Keratinocyte (primary cell): ENCODE measurements at regions not wholly inside any gene's neighbourhood (a gene's known extent, or its start where the extent isn't known, plus 50 kb on each side); places are given as distances from the start of the nearest gene placed in this dataset.

Experiments used
- DNase-seq: peaks from one replicate; pipeline ENCODE4 v3.0.0-alpha.2; 2011; ENCODE audit warnings: low read depth, missing footprints, low spot score
- FAIRE-seq: peaks from 2 replicates; lab custom pipeline; 2011; peaks lifted over from hg19 to GRCh38; lab: Jason Lieb, UNC
- H2AFZ ChIP-seq: 2 replicates; pipeline ENCODE4 v1.6.0; 2012; ENCODE audit warnings: low read length, control low read depth, inconsistent platforms; ENCODE audit not compliant: control insufficient read depth
- H3K27ac ChIP-seq: 2 replicates; pipeline ENCODE4 v1.5.1; 2011; ENCODE audit warnings: low read length; ENCODE audit not compliant: control insufficient read depth, insufficient read depth
- H3K27me3 ChIP-seq: 3 replicates; pipeline ENCODE4 v1.6.0; 2011; ENCODE audit warnings: low read length; ENCODE audit not compliant: control insufficient read depth, insufficient read depth; ENCODE audit errors: extremely low read depth
- H3K36me3 ChIP-seq, 2 experiments: 2 replicates in 1 of 2; 3 replicates in 1 of 2; pipeline ENCODE4 v1.5.1; 2011; ENCODE audit warnings: low read length in 2 of 2, mild to moderate bottlenecking in 1 of 2; ENCODE audit not compliant: control insufficient read depth in 2 of 2, insufficient read depth in 2 of 2; ENCODE audit errors: extremely low read depth in 1 of 2
- H3K4me1 ChIP-seq: 3 replicates; pipeline ENCODE4 v1.5.1; 2011; ENCODE audit warnings: low read length; ENCODE audit not compliant: control insufficient read depth, insufficient read depth; ENCODE audit errors: extremely low read depth
- H3K4me2 ChIP-seq: 3 replicates; pipeline ENCODE4 v1.6.0; 2011; ENCODE audit warnings: low read depth, low read length; ENCODE audit not compliant: control insufficient read depth, insufficient read depth; ENCODE audit errors: extremely low read depth
- H3K4me3 ChIP-seq, 3 experiments: fragments of 200-600 bp in 1 of 3; sonication (generic) in 1 of 3; 2 replicates in 2 of 3; 3 replicates in 1 of 3; pipeline ENCODE4 v1.5.1; 2011 to 2016; ENCODE audit warnings: low read length in 3 of 3, mild to moderate bottlenecking in 3 of 3, control low read depth in 2 of 3, inconsistent platforms in 1 of 3, low read depth in 1 of 3, mixed read lengths in 1 of 3, mixed run types in 1 of 3, moderate library complexity in 1 of 3; ENCODE audit not compliant: control insufficient read depth in 2 of 3, insufficient read depth in 2 of 3; ENCODE audit errors: extremely low read depth in 1 of 3
- H3K79me2 ChIP-seq: 2 replicates; pipeline ENCODE4 v1.6.0; 2012; ENCODE audit warnings: low read length; ENCODE audit not compliant: control insufficient read depth, insufficient read depth
- H3K9ac ChIP-seq: 3 replicates; pipeline ENCODE4 v1.6.0; 2011; ENCODE audit warnings: low read length; ENCODE audit not compliant: control insufficient read depth, insufficient read depth; ENCODE audit errors: extremely low read depth
- H3K9me1 ChIP-seq: 3 replicates; pipeline ENCODE4 v1.6.0; 2011; ENCODE audit warnings: low read length; ENCODE audit not compliant: control insufficient read depth, insufficient read depth; ENCODE audit errors: extremely low read depth
- H3K9me3 ChIP-seq: 2 replicates; pipeline ENCODE4 v1.5.1; 2012; ENCODE audit warnings: low read depth, low read length; ENCODE audit not compliant: control insufficient read depth
- H4K20me1 ChIP-seq: 3 replicates; pipeline ENCODE4 v1.6.0; 2011; ENCODE audit warnings: low read length; ENCODE audit not compliant: control insufficient read depth, insufficient read depth; ENCODE audit errors: extremely low read depth
- EZH2 ChIP-seq: IDR thresholded peaks from one replicate; pipeline ENCODE4 v1.6.1; 2012; ENCODE audit warnings: inconsistent platforms, mild to moderate bottlenecking, low read length, moderate library complexity
- dilution Hi-C: fragments of 300-500 bp; cut with MboI; formaldehyde crosslinking; loops from one replicate; pipeline ENCODE4 v1.7.0; 2020; ENCODE audit warnings: low sequenced_read_pairs; ENCODE audit not compliant: extremely low pct_ligation_motif_present
- TF ChIP-seq, protein P1 (sequence below), 3 experiments: IDR thresholded peaks in 1 of 3; conservative IDR thresholded peaks in 1 of 3; optimal IDR thresholded peaks in 1 of 3; 2 replicates in 2 of 3; 3 replicates in 1 of 3; pipeline versions ENCODE3 to v1.5.1; 2011; ENCODE audit warnings: low read length in 3 of 3, mild to moderate bottlenecking in 3 of 3, moderate library complexity in 2 of 3, control low read depth in 1 of 3, inconsistent platforms in 1 of 3; ENCODE audit not compliant: insufficient read depth in 2 of 3; ENCODE audit errors: extremely low read depth in 1 of 3

DNA sequence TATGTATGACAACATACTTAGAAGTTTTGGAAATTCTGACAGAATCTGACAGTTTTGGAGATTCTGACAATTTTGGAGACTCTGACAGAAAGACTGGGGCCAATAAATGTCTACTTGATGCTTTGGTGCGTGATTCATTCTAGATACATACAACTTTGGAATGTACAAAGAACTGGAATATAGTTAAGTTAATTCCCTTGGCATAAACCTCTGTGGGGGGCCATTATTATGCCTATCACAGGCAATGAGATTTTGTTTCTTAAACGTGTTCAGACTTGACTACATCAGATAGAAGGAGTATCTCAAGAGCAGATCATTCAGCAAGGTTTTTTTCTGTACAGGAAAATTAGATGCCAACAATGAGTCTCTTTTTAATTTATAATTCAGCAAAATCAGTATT is 617.6 kb upstream of the ZNF717 start:
- H4K20me1 ChIP-seq = no peaks in the 10 kb centered on the region
- H3K27me3 ChIP-seq = no peaks in the 10 kb centered on the region
- dilution Hi-C loops = no loop called here
- H3K36me3 ChIP-seq = no peaks in the 10 kb centered on the region
- no peaks in the 10 kb centered on the region for H3K9me3 ChIP-seq
- no peak for DNase-seq
- H3K9ac ChIP-seq = no peak overlapping the region
- H3K4me1 ChIP-seq = no peaks in the 10 kb centered on the region
- no peak overlapping the region for H3K4me3 ChIP-seq
- no peak overlapping the region for H2AFZ ChIP-seq
- FAIRE-seq = no peak
- no peaks in the 10 kb centered on the region for H3K9me1 ChIP-seq
- H3K4me2 ChIP-seq = no peak overlapping the region
- H3K79me2 ChIP-seq = no peaks in the 10 kb centered on the region
- H3K27ac ChIP-seq = no peak overlapping the region
- TF ChIP-seq EZH2 = no peak

DNA sequence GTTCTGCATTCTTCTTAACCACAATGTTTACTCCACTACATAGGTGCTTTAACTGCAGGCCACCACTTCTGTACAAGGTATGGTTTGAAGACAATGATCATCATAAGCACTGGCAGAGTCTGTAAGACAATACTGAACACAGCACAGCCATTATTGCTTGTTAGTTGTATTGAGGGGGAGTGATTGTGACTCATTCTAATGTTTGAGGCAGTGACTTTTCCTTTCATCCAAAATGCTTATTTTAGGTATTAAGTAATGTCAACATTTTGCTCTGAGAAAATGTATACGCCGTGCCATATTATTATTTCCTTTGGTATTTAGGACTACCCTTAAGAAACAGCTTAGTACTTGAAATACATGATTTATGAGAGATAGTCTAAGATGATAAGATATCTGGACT is 618.2 kb upstream of the ZNF717 start:
- no peak overlapping the region for H3K4me2 ChIP-seq
- no peak overlapping the region for H3K27ac ChIP-seq
- TF ChIP-seq, protein P1, sequence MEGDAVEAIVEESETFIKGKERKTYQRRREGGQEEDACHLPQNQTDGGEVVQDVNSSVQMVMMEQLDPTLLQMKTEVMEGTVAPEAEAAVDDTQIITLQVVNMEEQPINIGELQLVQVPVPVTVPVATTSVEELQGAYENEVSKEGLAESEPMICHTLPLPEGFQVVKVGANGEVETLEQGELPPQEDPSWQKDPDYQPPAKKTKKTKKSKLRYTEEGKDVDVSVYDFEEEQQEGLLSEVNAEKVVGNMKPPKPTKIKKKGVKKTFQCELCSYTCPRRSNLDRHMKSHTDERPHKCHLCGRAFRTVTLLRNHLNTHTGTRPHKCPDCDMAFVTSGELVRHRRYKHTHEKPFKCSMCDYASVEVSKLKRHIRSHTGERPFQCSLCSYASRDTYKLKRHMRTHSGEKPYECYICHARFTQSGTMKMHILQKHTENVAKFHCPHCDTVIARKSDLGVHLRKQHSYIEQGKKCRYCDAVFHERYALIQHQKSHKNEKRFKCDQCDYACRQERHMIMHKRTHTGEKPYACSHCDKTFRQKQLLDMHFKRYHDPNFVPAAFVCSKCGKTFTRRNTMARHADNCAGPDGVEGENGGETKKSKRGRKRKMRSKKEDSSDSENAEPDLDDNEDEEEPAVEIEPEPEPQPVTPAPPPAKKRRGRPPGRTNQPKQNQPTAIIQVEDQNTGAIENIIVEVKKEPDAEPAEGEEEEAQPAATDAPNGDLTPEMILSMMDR (optimal IDR thresholded peaks at IDR 0.05 in 1 of 3, IDR thresholded peaks at IDR 0.05 in 1 of 3, conservative IDR thresholded peaks at IDR 0.05 in 1 of 3; ENCODE audit: extremely low read depth in 1 of 3, insufficient read depth in 2 of 3, low read length in 3 of 3) = no peak
- TF ChIP-seq EZH2 = no peak
- dilution Hi-C loops = no loop called here
- H3K9ac ChIP-seq = no peak overlapping the region
- FAIRE-seq = no peak
- H3K9me3 ChIP-seq = no peaks in the 10 kb centered on the region
- no peaks in the 10 kb centered on the region for H3K36me3 ChIP-seq
- no peaks in the 10 kb centered on the region for H4K20me1 ChIP-seq
- H3K27me3 ChIP-seq = no peaks in the 10 kb centered on the region
- no peaks in the 10 kb centered on the region for H3K4me1 ChIP-seq
- no peaks in the 10 kb centered on the region for H3K9me1 ChIP-seq
- H3K79me2 ChIP-seq = no peaks in the 10 kb centered on the region
- no peak overlapping the region for H3K4me3 ChIP-seq
- no peak for DNase-seq
- H2AFZ ChIP-seq = no peak overlapping the region

DNA sequence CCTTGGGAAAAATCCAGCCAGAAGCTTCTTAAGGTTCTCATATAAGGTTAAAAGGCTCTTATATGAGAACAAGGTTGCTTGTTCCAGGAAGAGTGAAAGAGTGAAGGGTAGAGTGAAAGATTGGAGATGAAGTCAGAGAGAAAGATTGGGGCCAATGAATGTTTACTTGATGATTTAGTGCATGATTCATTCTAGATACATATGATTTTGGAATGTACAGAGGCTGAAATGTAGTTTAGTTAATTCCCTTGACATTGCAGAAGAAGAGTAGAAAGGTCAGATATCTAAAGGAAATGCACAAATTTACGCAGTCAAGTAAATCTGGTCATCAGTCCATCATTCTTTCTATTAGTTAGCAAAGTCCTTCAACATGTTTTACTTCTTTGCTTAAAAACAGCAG is 619.8 kb upstream of the ZNF717 start:
- Histone ChIP-seq H3K27me3 (no peaks in the 10 kb centered on the region), H3K9me3 (no peaks in the 10 kb centered on the region), H4K20me1 (no peaks in the 10 kb centered on the region), H3K4me2 (no peak overlapping the region), H2AFZ (no peak overlapping the region), H3K36me3 (no peaks in the 10 kb centered on the region), H3K79me2 (no peaks in the 10 kb centered on the region), H3K4me1 (no peaks in the 10 kb centered on the region), H3K4me3 (no peak overlapping the region), H3K9me1 (no peaks in the 10 kb centered on the region), H3K9ac (no peak overlapping the region), H3K27ac (no peak overlapping the region)
- no peak for TF ChIP-seq EZH2
- TF ChIP-seq, protein P1 (optimal IDR thresholded peaks at IDR 0.05 in 1 of 3, IDR thresholded peaks at IDR 0.05 in 1 of 3, conservative IDR thresholded peaks at IDR 0.05 in 1 of 3; ENCODE audit: extremely low read depth in 1 of 3, insufficient read depth in 2 of 3, low read length in 3 of 3) = no peak
- FAIRE-seq (no peak), DNase-seq (no peak)
- dilution Hi-C loops = no loop called here
